A549 (cell line): ENCODE measurements at regions not wholly inside any gene's neighbourhood (a gene's known extent, or its start where the extent isn't known, plus 50 kb on each side); places are given as distances from the start of the nearest gene placed in this dataset.

Experiments
- ATAC-seq, 2 experiments: fragments of 200-7000 bp in 1 of 2; fragments of >200 bp in 1 of 2; cut with Nextera tagmentation in 1 of 2; cut with Tn5 transposase in 1 of 2; 3 replicates each; pipeline versions ENCODE4 v1.8.0 to v1.9.1; 2018 to 2020; ENCODE audit warnings: mild to moderate bottlenecking in 1 of 2, moderate library complexity in 1 of 2
- CTCF ChIA-PET: fragments of 300-600 bp; sonication (Branson Sonifier 250); formaldehyde crosslinking; extraction: SDS; loops from one replicate; lab custom pipeline; 2021; ENCODE audit warnings: antibody characterized with exemption, inconsistent platforms; lab: Yijun Ruan, JAX
- POLR2A ChIA-PET: fragments of 350-600 bp; formaldehyde crosslinking; extraction: SDS; loops from one replicate; lab custom pipeline; 2021; ENCODE audit warnings: antibody characterized with exemption, inconsistent platforms; lab: Yijun Ruan, JAX
- DNase-seq, 2 experiments: peaks; one replicate each; pipeline versions ENCODE4 v3.0.0 to v3.0.0-alpha.2; 2011 to 2016; ENCODE audit warnings: low read depth in 1 of 2, low spot score in 1 of 2
- FAIRE-seq: peaks from 2 replicates; lab custom pipeline; 2011; peaks lifted over from hg19 to GRCh38; lab: Jason Lieb, UNC
- H3K27ac ChIP-seq, 2 experiments: fragments of >200 bp; sonication (Bioruptor Twin); formaldehyde crosslinking; 3 replicates each; pipeline ENCODE4 v1.5.1; 2016 to 2017
- H3K4me1 ChIP-seq: fragments of >200 bp; sonication (Bioruptor Twin); formaldehyde crosslinking; 3 replicates; pipeline ENCODE4 v1.6.1; 2016
- H3K4me2 ChIP-seq: fragments of >200 bp; sonication (Bioruptor Twin); formaldehyde crosslinking; 3 replicates; pipeline ENCODE4 v1.6.1; 2016
- H3K4me3 ChIP-seq: fragments of >200 bp; sonication (Bioruptor Twin); formaldehyde crosslinking; 3 replicates; pipeline ENCODE4 v1.5.1; 2016
- H3K9me3 ChIP-seq: fragments of >200 bp; sonication (Bioruptor Twin); formaldehyde crosslinking; 3 replicates; pipeline ENCODE4 v1.6.1; 2016
- ATOH8 ChIP-seq: fragments of 250-450 bp; sonication (Bioruptor Pico); IDR thresholded peaks from 2 replicates; pipeline ENCODE4 v1.5.0; 2020; ENCODE audit warnings: low read depth, mild to moderate bottlenecking, moderate library complexity
- BHLHE40 ChIP-seq: IDR thresholded peaks from 2 replicates; pipeline ENCODE4 v1.6.1; 2012; ENCODE audit warnings: low read depth, low read length, inconsistent platforms
- CBX8 ChIP-seq: fragments of 200-600 bp; sonication (generic); IDR thresholded peaks from 2 replicates; pipeline ENCODE4 v1.6.1; 2016
- CEBPB ChIP-seq, 2 experiments: fragments of >200 bp in 1 of 2; sonication (Bioruptor Twin) in 1 of 2; formaldehyde crosslinking in 1 of 2; IDR thresholded peaks; 2 replicates each; pipeline ENCODE4 v1.6.1; 2012 to 2016
- ESRRA ChIP-seq: fragments of 150-350 bp; IDR thresholded peaks from 2 replicates; pipeline ENCODE4 v1.6.1; 2014; ENCODE audit warnings: mild to moderate bottlenecking, low read length, borderline replicate concordance
- FOSL2 ChIP-seq, 2 experiments: fragments of 450-650 bp in 1 of 2; fragments of >200 bp in 1 of 2; sonication (Bioruptor Twin) in 1 of 2; formaldehyde crosslinking; IDR thresholded peaks; 2 replicates each; pipeline versions ENCODE4 v1.5.0 to v1.6.1; 2016 to 2020; ENCODE audit warnings: mild to moderate bottlenecking in 1 of 2, moderate library complexity in 1 of 2
- HDAC2 ChIP-seq: fragments of 200-600 bp; sonication (generic); IDR thresholded peaks from 2 replicates; pipeline ENCODE4 v1.6.1; 2016
- HOXA7 ChIP-seq: fragments of 250-450 bp; sonication (Bioruptor Pico); IDR thresholded peaks from 2 replicates; pipeline ENCODE4 v1.5.0; 2020; ENCODE audit warnings: mild to moderate bottlenecking, moderate library complexity
- NFE2L2 ChIP-seq: fragments of 150-350 bp; conservative IDR thresholded peaks from 2 replicates; pipeline ENCODE4 v1.6.1; 2014; ENCODE audit warnings: low read length
- PHF8 ChIP-seq: fragments of 200-600 bp; sonication (generic); IDR thresholded peaks from 2 replicates; pipeline ENCODE4 v1.6.1; 2016; ENCODE audit warnings: low read depth, mild to moderate bottlenecking, antibody characterized with exemption, moderate library complexity, borderline replicate concordance
- POLR2A ChIP-seq: IDR thresholded peaks from 2 replicates; pipeline ENCODE4 v1.6.1; 2012; ENCODE audit warnings: mild to moderate bottlenecking, low read length
- RAD21 ChIP-seq, 2 experiments: fragments of >200 bp in 1 of 2; sonication (Bioruptor Twin) in 1 of 2; formaldehyde crosslinking in 1 of 2; IDR thresholded peaks in 1 of 2; conservative IDR thresholded peaks in 1 of 2; 2 replicates in 1 of 2; 3 replicates in 1 of 2; pipeline ENCODE4 v1.6.1; 2012 to 2018; ENCODE audit warnings: inconsistent platforms in 1 of 2
- REST ChIP-seq: fragments of 200-600 bp; sonication (generic); IDR thresholded peaks from 2 replicates; pipeline ENCODE4 v1.6.1; 2016; ENCODE audit warnings: antibody characterized with exemption, mild to moderate bottlenecking, moderate library complexity
- SREBF2 ChIP-seq: fragments of 450-650 bp; IDR thresholded peaks from 2 replicates; pipeline ENCODE4 v1.6.1; 2014; ENCODE audit warnings: mild to moderate bottlenecking, moderate library complexity
- TFCP2L1 ChIP-seq: fragments of 250-450 bp; sonication (Bioruptor Pico); IDR thresholded peaks from 2 replicates; pipeline ENCODE4 v1.5.0; 2021; ENCODE audit warnings: mild to moderate bottlenecking
- USF2 ChIP-seq: fragments of 450-650 bp; IDR thresholded peaks from 2 replicates; pipeline ENCODE4 v1.6.1; 2014; ENCODE audit warnings: antibody characterized with exemption
- WGBS: methylation state at CpG from one replicate; pipeline ENCODE4 v1.1.6; 2017; ENCODE audit errors: missing lambda C conversion rate; 5-methylcytosine and 5-hydroxymethylcytosine counted together
- TF ChIP-seq, protein P1 (sequence below): IDR thresholded peaks from 2 replicates; pipeline ENCODE4 v1.6.1; 2012; ENCODE audit warnings: low read depth, borderline replicate concordance
- TF ChIP-seq, protein P2 (sequence below): fragments of >200 bp; sonication (Bioruptor Twin); formaldehyde crosslinking; IDR thresholded peaks from 3 replicates; pipeline ENCODE4 v1.5.1; 2016
- TF ChIP-seq, protein P3 (sequence below): IDR thresholded peaks from 2 replicates; pipeline ENCODE4 v1.6.1; 2012

DNA sequence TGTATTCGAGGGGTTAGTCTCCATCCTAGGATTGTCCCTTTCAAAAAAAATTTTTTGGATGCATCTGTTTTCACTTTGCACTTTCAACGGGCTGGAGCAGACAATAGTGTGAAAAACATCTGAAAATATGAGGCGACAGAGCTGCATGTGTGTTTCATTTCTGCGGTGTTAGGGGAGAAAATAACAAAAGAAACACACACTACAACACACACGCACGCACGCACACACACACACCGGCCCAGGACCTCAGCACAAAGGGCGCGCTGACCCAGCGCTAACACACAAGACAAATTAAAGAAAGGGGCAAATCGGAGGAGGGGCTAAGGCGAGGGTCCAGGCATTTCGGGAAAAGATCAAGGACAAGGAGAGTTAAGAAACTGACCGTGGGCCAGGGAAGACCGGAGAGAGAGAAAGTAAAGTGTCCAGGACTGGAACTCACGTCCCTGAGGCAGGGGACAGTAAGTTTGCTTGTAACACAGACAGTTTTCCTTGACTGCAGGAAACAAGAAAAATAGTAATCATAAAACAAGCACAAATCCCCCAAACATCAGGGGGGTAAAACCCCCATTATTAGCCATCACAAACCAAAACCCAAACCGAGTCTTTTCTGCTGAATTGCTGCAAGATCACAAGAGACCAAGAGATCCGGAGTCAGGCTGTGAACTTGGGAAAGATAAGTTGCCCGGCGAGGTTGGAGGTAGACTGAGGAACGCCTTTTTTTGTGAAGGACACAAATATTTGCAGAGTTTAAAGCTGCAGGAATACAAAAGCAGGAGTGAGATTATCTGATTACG is 302.1 kb downstream of the PARP8 start:
- Histone ChIP-seq H3K4me2 (peak overlapping the region; percentile 56), H3K27ac (no peak overlapping the region), H3K4me3 (no peak overlapping the region; the same call in 2 of the 3 replicates), H3K4me1 (no peaks in the 10 kb centered on the region), H3K9me3 (no peaks in the 10 kb centered on the region; the same call in 2 of the 3 replicates)
- no peak for DNase-seq
- 38% methylated on average over 23 of the region's 23 CpGs for WGBS
- ChIA-PET POLR2A (no interaction called here), CTCF (interaction anchor here (3.1 kb wide), 1 partner anchor 10 kb away, joined by 20 read pairs; no protein-coding TSS in a partner anchor)
- no peak for ATAC-seq
- no peak for FAIRE-seq
- no peak for TF ChIP-seq ATOH8
- TF ChIP-seq POLR2A, result no peak
- TF ChIP-seq TFCP2L1 (CRISPR knock-in tag), result no peak
- TF ChIP-seq FOSL2 (IDR thresholded peaks at IDR 0.05), result no peak
- no peak for TF ChIP-seq FOSL2 (CRISPR knock-in tag; IDR thresholded peaks at IDR 0.05)
- no peak for TF ChIP-seq USF2
- no peak for TF ChIP-seq REST
- TF ChIP-seq RAD21 (conservative IDR thresholded peaks at IDR 0.05 in 1 of 2, IDR thresholded peaks at IDR 0.05 in 1 of 2), result no peak
- TF ChIP-seq, protein P1, sequence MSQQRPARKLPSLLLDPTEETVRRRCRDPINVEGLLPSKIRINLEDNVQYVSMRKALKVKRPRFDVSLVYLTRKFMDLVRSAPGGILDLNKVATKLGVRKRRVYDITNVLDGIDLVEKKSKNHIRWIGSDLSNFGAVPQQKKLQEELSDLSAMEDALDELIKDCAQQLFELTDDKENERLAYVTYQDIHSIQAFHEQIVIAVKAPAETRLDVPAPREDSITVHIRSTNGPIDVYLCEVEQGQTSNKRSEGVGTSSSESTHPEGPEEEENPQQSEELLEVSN, result no peak
- no peak for TF ChIP-seq ESRRA
- no peak for TF ChIP-seq CBX8
- TF ChIP-seq, protein P2, sequence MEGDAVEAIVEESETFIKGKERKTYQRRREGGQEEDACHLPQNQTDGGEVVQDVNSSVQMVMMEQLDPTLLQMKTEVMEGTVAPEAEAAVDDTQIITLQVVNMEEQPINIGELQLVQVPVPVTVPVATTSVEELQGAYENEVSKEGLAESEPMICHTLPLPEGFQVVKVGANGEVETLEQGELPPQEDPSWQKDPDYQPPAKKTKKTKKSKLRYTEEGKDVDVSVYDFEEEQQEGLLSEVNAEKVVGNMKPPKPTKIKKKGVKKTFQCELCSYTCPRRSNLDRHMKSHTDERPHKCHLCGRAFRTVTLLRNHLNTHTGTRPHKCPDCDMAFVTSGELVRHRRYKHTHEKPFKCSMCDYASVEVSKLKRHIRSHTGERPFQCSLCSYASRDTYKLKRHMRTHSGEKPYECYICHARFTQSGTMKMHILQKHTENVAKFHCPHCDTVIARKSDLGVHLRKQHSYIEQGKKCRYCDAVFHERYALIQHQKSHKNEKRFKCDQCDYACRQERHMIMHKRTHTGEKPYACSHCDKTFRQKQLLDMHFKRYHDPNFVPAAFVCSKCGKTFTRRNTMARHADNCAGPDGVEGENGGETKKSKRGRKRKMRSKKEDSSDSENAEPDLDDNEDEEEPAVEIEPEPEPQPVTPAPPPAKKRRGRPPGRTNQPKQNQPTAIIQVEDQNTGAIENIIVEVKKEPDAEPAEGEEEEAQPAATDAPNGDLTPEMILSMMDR, result no peak
- TF ChIP-seq PHF8, result no peak
- TF ChIP-seq SREBF2, result no peak
- TF ChIP-seq CEBPB (IDR thresholded peaks at IDR 0.05), result no peak
- TF ChIP-seq, protein P3, sequence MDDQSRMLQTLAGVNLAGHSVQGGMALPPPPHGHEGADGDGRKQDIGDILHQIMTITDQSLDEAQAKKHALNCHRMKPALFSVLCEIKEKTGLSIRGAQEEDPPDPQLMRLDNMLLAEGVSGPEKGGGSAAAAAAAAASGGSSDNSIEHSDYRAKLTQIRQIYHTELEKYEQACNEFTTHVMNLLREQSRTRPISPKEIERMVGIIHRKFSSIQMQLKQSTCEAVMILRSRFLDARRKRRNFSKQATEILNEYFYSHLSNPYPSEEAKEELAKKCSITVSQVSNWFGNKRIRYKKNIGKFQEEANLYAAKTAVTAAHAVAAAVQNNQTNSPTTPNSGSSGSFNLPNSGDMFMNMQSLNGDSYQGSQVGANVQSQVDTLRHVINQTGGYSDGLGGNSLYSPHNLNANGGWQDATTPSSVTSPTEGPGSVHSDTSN, result no peak
- TF ChIP-seq HOXA7 (CRISPR knock-in tag), result no peak
- TF ChIP-seq HDAC2, result no peak
- no peak for TF ChIP-seq BHLHE40
- TF ChIP-seq NFE2L2, result no peak
